HG03103 (cell line): ENCODE measurements at regions not wholly inside any gene's neighbourhood (a gene's known extent, or its start where the extent isn't known, plus 50 kb on each side); places are given as distances from the start of the nearest gene placed in this dataset.
"Not testable (repeated sequence)": the region's sequence is repeated elsewhere in the genome, so short reads cannot be mapped to it uniquely, and the experiment has no call there.

Experiments used
- ATAC-seq: cut with Tn5 transposase; IDR thresholded peaks from one replicate; pipeline ENCODE4 v1.9.1; 2021; ENCODE audit warnings: low read depth; ENCODE audit not compliant: unreplicated experiment

DNA sequence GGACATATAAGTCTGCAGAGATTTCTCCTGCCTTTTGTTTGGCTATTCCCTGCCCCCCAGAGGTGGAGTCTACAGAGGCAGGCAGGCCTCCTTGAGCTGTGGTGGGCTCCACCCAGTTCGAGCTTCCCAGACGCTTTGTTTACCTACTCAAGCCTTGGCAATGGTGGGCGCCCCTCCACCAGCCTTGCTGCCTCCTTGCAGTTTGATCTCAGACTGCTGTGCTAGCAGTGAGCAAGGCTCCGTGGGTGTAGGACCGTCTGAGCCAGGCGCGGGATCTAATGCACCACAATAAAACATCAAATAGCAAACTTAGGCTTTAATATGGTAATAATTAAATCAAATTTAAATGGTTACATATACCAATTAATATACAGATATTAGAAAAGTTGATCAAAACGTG lies 525.4 kb downstream of the RERGL start:
- ATAC-seq: not testable (repeated sequence)

DNA sequence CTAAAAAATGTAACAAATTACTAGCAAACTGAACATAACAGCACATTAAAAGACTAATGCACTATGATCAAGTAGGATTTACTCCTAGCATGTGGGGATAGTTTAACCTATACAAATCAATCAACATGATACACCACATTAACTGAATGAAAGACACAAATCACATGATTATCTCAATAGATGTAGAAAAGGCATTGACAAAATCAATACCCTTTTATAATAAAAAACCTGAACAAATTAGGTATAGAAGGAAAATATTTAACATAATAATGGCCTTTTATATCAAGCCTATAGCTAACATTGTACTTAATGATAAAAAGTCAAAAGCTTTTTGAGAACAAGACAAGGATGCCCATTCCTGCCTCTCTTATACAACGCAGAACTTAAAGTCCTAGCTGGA lies 540.0 kb downstream of the RERGL start:
- ATAC-seq: no peak

DNA sequence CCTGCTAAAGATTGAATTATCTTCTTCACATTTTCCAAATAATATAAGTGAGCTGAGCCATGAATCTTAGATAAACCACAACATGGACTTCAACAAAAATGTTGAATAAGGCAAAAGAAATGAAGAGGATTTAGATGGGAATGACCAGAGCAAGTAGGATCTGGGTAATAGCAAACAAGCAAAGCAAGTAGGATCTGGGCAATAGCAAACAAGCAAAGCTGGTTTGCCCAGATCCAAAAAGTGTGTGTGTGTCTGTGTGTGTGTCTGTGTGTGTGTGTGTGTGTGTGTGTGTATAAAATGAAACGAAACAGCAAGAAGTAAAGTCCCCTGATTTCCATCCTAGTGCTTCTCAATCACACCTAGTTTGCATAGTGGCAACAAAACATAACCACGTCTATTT lies 549.1 kb downstream of the RERGL start:
- ATAC-seq: no peak

DNA sequence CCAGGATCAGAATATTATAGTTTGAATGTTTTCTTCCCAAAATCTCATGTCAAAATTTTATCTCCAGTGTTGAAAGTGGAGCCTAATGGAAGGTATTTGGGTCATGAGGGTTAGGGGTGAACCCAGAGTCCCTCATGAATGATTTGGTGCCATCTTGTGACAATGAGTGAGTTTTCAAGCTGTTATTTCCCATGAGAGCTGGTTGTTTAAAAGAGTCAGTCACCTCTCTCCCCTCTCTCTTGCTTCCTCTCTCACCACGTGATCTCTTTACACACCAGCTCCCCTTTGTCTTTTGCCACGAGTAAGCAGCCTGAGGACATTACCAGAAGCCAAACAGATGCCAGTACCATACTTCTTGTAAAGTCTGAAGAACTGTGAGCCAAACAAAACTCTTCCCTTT lies 561.6 kb downstream of the RERGL start:
- no peak for ATAC-seq

DNA sequence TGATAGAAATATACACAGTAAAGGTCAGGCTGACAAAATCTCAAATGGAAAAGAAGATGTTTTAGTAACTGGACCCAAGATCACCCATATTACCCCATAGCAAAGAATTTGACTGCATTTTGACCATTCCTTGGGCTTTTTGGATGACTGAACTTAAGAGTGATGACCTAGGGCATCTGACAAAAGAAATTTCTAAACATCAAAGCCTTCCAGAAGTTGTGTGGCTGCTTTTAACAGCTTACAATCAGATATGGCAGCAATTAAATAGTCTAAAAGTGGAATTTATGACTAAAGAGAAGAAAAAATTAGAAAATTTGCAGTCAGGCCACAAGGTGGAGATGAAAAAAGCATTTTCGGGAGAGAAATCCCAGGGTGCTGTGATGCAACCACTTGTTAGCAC lies 563.0 kb downstream of the RERGL start:
- no peak for ATAC-seq

DNA sequence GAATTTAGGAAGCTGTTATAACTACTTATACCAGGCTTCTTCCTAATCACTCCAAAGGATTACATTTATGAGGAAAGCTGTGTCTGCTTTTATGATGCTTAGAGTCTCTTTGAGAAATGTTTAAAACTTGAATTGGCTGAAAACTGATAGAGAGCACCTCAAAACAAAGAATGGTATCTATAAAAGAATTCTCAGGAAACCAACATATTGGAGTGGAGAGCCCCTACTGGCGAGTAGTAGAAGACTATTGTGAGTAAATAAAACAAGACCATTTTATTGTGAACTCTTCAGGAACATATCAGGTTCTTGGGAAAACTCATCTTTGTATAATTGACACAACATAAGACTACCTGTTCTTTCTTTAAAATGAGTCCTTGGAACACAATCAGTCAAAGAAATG lies 578.6 kb downstream of the RERGL start:
- no peak for ATAC-seq

DNA sequence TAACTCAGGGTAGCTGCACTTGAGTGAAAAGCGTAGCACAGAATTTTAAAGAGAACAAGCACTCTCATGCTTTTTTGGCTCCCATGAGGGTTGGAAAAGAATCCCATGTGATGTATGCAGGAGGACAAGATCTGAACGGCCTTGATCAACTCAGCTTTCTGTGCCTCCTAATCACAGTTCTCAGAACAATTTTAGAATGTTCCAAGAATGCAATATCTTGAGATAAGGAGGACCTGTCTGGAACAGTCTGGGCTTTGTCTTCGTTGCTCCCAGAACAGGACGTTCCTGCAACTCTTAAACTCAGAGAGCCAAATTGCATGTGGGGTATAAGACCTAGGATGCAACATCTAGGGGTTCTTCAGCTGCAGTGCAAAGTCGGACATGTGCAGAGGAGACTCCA lies 582.7 kb downstream of the RERGL start:
- ATAC-seq: no peak

DNA sequence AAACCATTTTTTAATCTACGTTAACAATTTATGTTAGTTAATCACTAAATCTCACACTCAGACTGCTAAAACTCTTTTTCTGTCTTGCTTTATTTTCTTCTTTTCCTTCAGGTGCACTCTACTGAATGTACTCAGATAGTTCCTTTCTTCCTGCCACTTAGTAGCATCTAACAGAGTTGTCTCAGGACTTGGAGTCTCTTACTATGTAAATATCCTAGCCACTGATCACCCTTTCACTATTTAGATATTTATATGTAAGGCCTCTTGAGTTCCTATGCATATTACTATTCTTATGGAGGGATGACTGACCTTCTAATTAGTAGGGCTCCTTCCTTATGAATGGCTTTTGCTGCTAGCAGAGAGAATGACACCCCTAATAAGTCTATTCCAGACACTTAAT lies 586.3 kb downstream of the RERGL start:
- ATAC-seq: no peak

DNA sequence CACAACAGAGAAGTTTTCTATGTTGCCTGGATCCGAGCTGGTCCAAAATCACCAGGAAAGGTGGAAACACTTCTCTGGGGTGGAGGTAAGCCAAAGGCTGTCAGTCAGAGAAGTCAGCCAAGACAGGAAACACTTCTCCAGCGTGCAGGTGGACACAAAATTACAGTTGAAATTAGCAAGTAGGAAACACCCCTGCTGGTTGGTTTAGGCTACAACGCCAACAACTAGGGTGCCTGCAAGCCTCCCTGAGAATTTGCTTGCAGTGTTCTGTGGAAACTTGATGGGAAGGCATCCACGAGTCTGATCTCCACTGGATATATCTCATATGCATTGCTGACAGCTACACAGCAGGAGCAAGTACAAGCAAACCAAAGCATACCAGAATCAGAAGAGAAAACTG lies 600.5 kb downstream of the RERGL start:
- no peak for ATAC-seq

DNA sequence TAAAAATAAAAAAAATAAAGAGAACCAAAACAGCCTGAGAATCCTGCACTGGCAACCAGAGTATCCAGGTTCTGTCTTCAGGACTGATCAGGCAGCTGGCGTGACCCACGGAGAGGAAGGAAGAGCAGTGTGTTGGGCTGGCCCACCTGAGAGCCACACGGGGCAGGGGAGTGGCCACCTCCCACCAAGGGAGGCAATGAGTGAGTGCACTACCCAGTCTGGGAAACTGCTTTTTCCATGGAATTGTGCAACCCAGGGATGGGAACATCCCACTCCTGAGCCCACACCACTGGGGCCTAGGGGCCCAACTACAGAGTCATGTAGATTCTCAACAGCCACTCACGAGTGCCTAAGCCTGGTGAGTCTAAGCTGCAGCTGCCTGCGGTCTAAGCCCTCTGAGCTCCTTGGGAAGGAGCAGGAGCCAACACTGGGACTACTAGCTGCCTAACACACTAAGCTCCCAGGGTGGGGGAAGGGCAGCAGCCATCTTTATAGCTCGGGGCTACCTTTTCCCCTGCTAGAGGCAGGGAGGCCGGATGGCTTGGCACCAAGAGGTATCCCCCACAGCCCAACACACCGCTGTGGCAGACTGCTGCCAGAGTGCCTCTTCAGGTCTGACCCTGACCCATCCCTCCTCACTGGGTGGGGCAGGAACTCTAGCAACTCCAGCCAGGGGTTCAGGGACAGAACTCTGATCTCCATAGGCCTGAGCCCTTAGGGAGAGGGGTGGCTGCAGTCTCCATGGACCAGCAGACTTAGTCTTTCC lies 610.9 kb downstream of the RERGL start:
- no peak for ATAC-seq

DNA sequence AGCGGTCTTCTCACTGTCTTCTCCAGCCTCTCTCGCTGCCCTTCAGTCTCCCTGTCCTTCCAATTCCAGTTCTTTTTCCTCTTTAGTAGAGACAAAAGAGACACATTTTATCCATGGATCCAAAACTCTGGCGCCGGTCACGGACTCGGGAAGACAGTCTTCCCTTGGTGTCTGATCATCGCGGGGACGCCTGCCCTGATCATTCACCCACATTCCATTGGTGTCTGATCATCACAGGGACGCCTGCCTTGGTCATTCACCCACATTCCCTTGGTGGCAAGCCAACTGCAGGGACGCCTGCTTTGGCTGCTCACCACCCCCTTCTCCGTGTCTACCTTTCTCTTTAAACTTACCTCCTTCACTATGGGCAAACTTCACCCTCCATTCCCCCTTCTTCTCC lies 619.5 kb downstream of the RERGL start:
- no peak for ATAC-seq

DNA sequence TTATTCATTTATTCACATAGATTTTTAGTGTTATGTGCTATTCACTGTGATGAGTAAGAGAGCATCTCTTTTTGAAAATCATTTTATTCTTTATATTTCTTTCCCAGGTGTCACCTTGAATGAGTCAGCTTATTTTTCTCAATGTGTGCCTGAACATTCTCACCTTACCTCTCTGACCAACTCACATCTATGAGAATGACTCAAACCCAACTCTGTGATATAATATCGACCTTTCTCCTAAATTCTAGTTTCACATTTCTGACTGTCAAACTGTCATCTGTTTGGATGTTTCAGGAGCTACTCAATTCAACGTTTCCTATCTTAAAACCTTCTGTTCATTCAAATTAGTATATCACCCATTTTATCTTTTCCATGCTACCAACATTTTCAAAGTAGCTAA lies 630.8 kb downstream of the RERGL start:
- ATAC-seq: no peak

DNA sequence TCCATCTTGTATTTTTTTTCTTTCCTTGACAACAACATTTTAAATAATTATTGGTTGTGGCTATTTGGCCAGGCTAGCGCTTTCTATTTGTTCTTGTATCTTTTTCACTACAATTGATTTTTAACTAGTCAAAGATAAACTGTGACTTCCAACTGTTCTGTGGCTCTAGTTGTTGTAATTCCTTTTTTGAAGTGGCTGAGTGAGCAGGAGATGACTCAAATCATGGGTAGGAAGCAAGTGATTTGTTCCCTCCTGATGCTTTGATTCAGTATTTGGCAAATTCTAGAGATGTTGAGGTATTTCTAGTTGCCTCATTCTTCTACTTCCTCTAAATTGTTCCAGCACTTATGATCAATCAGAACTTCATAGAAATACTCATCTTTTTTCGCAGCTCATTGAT lies 633.5 kb downstream of the RERGL start:
- no peak for ATAC-seq

DNA sequence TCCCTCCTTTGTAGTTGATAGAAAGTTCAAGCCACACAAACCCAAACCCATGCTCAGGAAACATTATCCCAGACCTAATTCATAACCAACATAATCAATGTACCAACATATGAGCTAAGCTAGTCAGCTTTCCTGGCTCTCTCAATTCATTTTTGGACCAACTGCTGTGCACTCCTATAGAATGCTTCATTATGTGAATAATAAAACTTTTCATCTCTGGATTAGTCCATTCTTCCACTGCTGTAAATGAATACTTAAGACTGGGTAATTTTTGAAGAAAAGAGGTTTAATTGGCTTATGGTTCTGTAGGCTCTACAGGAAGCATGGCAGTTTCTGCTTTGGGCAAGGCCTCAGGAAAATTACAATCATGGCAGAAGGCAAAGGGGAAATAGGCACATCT lies 651.9 kb downstream of the RERGL start:
- no peak for ATAC-seq

DNA sequence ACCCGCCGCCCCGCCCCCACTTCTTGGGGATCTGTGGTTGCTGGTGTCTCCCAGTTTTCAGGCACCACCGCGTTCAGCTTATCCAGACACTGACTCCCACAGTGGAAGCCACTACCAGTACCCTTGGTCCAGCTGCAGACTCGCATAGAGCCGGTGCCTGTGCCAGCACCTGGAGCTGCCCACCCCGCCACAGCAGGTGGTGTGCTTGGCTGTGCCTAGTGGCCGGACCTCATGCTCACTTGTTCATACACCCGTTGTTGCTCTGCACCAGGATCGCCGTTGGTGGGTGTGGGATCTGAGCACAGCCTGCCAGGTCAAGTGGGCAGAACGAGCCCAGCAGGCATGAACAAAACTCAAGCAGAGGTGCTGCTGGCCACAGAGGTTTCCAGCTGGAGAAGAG lies 673.2 kb downstream of the RERGL start:
- ATAC-seq: no peak

DNA sequence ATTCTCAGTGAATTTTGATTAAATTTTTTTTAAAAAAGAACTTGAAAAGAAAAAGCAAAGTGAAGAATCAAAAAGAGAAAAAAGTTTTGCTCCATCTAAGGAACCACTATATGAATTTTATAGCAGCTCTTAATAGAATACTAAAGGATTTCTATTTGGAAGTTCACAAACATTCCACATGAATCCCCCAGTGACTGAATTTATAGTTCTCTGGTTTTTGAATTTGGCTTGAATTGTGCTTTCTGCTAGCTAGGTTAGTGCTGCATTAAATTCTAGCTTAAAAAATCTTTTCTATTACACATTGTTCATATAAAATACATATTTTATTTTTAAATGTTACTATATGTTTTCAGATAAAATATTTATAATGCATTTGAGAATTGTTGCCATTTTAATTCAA lies 675.4 kb downstream of the RERGL start:
- no peak for ATAC-seq

DNA sequence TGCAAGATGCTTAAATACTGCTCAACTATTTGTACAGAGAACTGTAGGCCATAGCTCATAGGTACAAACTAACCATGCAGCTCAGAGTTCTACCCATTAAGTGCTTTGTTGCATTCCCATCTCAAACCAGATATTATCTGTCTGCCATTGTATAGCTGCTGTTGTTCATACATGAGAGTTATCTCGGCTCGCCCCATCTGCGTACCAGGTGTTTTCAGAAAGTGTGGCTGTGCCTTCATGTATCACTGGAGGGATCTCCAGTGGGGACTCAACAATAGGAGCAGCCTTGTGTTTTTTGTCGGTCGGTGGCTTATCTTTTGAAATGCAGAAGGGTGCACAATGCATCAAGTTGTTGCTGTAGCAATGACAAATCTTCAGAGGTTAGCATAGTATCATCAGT lies 678.3 kb downstream of the RERGL start:
- ATAC-seq: no peak

DNA sequence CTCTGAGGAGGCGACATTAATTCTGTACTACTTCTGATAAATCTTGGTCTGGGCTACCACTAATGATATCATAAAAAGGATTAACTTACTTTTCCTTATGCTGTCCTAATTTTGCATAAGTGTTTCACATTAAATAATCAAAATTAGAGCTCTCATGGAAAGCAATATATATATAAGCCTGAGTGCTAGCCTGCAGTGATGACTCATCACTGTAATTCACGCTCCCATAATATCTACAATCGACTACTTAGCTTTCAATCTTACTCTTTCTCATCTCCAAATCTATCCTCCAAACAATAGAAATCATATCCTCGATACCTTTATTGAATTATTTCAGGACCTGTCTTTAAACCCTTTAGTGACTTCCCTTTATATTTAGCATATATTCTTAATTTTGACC lies 701.3 kb downstream of the RERGL start:
- ATAC-seq: no peak

DNA sequence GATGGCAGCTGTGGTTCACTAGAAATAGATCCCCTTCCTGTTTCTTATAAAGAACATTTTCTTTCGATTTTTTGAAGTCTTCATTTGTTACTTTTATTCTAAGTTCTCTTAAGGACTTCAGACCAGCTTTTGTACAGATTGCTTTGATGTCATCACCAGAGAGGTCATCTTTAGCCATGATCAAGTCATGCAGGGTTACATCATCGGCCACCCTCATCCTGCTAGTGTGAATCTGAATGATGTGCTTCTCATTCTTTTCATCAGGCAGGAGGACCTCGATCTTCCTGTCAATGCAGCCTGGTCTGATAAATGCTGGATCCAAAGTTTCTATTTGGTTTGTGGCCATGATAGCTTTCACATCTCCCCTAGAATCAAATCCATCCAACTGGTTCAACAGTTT lies 706.7 kb downstream of the RERGL start:
- no peak for ATAC-seq

DNA sequence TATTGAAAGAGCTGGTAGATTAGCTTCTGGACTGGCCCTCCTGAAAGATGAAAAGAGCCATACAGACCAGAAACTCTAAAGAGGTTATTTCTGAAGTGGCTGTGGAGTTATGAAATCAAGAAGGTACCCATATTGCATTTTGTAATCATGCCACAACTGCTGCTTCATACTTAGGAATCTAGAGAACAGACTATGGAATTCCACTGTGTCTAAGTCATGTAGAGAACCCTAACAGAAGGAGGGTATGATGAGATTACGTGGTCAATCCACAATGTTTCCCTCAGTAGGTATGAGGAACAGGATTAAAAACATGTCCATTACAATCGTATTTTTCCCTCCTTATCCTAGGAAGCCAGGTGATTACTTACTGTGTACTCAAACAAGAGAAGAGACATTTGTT lies 708.8 kb downstream of the RERGL start:
- no peak for ATAC-seq

DNA sequence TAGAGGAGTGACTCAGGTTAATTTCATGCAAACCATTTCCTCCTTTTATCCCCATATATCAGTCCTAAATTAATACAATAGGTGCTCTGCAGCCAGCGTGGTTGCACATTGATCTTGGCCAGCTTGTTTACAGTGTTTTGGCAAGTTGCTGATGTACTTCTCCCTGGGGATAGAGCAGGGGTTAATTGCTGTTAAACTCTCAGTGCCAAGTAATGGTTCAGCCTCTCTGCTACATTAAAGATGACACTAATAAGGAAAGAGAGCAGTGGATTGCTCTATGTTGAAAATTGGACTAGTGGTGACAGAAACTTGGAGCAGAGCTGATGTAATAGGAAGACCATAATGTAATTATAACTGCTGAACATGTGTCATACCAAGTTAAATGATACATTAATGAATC lies 717.5 kb downstream of the RERGL start:
- no peak for ATAC-seq

DNA sequence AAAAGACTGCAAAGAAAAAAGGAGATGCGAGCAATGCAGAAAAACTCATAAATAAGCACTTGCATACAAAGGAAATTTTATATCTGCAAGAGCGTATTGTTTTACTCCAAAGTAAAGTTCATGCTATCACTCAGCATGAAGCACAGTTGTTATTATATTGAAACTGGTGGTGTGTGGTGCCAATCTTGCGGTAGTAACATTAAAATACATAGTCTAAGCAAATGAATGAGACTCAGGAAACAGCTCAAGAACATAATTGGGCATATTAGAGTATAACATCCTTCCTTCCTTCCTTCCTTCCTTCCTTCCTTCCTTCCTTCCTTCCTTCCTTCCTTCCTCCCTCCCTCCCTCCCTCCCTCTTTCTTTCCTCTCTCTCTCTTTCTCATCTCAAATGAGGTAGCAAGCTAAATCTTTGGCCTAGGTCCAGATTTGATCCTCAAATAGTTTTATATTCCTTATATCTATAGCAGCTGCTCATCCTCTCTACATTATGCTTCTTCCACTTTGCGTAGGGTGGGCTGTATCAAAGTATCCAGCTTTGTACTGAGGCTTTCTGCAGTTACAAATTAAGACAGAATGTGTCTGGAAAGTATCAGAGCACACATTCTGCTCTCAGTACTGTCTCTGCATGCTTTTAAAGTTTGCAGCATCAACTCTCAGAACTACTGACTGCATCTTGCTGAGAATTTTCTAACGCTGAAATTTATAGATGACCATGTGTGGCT lies 718.3 kb downstream of the RERGL start:
- no peak for ATAC-seq
